ENCODE measurements at regions not wholly inside any gene's neighbourhood (a gene's known extent, or its start where the extent isn't known, plus 50 kb on each side); places are given as distances from the start of the nearest gene placed in this dataset.

GRCh38 chr5:174664180-174664850, 60.1 kb upstream of the MSX2 start:
- no peak for DNase-seq

- no peak for DNase-seq
Measured at GRCh38 chr5:174665347-174665746, 59.0 kb upstream of the MSX2 start.

GRCh38 chr5:174667526-174667925, 56.9 kb upstream of the MSX2 start:
- DNase-seq, result no peak

- DNase-seq, result no peak
Measured at GRCh38 chr5:174668349-174668748, 56.0 kb upstream of the MSX2 start.

Measured in NCI-H446 (cell line).